Daoy (cell line): ENCODE measurements at regions not wholly inside any gene's neighbourhood (a gene's known extent, or its start where the extent isn't known, plus 50 kb on each side); places are given as distances from the start of the nearest gene placed in this dataset.
A peak's percentile ranks its signal among the peaks of the same experiment; 100 is the strongest.

Experiments used
- DNase-seq: peaks from one replicate; pipeline ENCODE4 v3.0.0-alpha.2; 2015; ENCODE audit warnings: low read depth

DNA sequence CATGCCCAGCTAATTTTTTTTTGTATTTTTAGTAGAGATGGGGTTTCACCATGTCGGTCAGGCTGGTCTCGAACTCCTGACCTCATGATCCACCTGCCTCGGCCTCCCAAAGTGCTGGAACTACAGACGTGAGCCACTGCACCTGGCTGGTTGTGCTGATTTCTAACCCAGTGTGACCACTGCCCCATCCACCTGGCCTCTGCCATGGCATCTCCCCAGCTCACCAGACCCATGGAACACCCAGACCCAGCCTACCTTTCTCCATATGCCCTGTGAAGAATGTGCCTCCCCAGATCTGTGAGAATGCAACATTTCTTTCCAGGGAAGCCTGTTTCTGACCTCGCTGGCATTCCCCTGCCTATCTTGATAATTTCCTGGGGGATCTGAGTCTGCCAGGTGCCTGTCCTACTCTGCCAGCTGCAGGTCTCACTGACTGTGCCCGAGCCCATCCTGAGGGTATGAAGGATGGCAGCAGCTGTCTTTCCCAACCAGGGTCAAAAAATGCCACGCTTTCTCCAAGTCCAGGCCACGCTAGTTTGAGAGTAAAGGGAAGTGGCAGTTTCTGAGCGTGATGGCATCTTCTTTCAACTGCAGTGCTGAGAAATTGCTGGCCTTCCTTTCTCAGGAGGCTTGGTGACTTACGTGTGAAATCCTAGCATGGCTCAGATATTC, 324.4 kb upstream of the ZNF32 start:
- no peak for DNase-seq

DNA sequence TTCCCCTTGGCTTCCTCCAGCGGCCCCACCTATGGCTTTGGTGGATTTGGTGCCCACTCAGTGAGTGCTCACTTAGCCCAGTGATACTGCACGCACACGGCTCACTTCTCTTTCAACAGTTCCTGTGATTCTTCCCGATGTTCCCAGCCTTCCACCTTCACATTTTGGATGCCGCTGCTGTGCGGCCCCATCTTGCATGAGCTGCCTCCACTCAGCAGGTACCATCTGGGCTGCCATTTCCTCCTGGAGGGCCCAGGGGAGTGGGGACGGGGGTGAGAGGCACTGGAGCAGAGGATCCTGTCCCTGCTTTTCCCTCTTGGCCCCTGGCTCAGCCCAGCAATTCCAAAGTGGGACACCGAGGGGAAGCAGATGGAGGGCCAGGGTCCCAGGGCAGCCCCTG, 323.3 kb upstream of the ZNF32 start:
- no peak for DNase-seq

DNA sequence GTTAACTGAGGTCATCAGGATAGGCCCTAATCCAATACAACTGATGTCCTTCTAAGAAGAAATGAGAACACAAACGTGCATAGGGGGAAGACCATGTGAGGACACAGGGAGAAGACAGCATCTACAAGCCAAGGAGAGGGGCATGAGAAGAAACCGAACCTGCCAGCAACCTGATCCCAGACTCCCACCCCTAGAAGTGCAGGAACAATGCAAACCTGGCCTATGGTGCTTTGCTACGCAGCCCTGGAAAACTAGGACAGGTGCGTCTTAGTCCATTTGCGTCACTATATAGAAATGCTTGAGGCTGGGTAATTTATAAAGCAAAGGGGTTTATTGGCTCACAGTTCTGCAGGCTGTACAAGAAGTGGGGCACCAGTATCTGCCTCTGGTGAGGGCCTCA, 322.6 kb upstream of the ZNF32 start:
- no peak for DNase-seq

DNA sequence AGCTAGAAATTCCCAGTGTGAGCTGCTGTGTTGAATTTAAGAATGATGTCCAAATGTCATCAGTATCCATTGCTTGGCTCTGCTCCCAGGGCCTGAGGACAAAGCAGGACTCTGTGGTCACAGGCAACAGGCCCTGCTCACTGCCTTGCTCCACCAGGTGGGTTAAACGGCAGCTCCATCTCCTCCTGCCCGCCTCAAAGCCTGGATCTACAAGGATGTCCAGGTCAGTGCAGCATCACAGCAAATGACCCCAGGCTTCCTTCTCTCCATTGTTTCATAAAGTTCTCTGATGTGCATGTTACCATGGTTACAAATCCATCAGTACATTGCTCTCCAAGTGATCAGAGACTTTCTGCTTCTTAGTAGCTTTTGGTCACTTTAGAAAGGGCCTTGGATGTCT, 322.0 kb upstream of the ZNF32 start:
- no peak for DNase-seq

DNA sequence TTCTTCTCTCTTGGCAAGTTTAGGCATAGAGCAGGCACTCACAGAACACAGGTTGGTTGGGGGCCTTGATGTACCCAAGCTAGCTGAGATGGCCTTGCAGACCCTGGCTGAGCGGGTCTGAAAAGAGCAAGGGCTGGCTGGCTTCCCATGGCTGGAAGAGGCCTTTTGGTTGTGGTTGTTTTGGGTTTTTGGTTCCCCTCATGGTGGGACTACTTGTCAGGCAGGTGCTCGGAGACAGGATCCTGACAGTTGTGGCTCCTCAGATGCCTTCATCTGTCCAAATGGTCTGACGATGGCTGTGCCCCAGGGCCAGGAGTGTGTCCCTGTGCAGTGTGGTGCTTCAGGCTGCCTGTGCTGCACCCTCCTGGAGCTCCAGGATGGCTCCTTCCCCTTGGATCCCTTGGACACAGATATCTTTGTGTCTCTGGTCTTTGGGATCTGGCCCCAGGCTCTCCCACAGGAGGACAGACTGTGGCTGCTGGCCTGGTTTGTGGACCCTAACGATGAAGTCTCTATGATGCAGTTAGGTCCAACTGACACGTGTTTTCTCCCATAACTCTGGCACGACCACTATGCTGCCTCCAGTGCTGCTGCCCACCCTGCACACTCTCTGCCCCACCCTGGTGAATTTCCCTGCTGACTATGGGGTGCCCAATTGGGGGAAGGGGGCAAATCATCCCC, 321.5 kb upstream of the ZNF32 start:
- DNase-seq: no peak

GRCh38 chr10:43969506-43969905, 320.8 kb upstream of the ZNF32 start:
- no peak for DNase-seq

- DNase-seq: no peak
These were observed 320.3 kb upstream of the ZNF32 start for GRCh38 chr10:43968961-43969360.

- no peak for DNase-seq
These were observed 319.4 kb upstream of the ZNF32 start for GRCh38 chr10:43968076-43968475.

- no peak for DNase-seq
These were observed 317.9 kb upstream of the ZNF32 start for GRCh38 chr10:43966571-43966965.

DNA sequence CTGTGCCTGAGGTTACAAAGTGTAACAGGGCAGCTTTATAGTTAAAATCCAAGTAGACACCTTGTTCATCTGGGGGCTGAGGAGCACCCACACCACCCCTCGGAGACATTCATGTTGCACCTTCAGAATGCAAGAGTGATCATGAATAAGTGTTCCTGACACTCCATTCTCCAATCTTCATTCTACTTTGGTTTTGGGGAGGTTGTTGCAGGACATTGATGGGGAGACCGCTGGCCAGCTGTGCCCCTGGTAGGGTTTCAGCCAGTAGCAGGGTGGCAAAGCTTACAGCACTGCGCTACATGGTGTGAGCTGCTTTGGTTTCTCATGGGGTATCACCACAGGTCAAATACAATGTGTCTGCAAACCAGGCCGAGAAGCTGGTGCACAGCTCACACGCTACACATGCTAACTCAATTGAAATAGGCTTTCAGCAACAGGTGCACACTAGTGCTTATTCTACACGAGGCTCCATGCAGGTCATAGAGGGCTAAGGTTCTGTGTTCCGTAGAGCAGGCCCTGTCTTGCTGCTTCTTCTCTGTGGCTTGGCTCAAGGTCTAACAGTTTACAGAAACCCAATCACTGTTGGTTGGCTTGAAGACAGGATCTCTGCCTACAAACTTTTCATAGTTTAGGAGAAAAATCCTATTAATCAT, 317.4 kb upstream of the ZNF32 start:
- DNase-seq: no peak

- peak; percentile 67 for DNase-seq
These were observed 316.6 kb upstream of the ZNF32 start for GRCh38 chr10:43965033-43965917.

DNA sequence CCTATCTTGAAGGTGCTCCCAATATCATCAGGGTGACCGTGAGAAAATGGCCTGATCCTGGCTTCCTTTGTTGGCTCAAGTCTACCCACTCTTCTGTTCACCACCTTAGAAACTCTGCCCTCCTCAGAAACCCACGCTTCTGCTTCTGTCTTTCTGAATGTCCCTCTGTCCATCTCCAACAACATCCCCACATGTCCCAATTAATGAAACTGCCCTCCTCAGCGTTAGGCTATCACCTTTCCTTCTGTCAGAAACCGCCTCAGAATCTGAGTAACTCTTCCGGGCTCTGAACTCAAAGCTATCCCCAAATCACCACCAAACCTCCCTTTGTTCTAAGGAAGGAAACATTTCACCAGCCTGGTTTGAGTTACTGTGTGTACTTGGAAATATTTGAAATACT, 315.8 kb upstream of the ZNF32 start:
- DNase-seq: no peak

DNA sequence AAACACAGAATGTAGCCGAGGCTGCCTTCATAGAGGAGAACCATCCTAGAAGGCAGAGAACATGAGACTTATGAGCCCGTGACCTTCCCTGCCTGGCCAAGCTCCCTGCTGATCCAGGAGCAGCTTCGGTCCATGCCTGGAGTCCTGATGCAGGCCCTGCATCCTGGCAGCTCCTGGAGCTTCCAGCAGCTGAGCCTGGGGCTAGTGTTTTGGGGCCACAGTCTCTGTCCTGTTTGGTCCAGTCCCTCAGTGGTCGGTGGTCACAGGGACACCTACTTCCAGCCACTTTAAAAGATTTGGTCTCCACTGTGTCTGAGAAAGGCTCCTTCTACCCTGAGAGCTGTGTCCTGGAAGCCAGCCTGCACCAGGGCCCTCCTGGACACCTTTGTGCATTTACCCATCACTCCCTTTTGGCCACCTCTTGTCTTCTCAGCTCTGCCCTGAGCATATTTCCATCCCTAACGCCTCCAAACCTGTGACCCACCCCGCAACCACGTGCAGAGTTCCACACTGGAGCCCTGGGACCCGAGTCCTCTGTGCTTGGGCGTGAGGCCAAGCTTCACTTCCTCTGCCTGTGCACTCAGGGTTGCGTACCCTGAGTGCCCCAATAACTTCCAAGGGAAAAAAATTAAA, 315.2 kb upstream of the ZNF32 start:
- no peak for DNase-seq

DNA sequence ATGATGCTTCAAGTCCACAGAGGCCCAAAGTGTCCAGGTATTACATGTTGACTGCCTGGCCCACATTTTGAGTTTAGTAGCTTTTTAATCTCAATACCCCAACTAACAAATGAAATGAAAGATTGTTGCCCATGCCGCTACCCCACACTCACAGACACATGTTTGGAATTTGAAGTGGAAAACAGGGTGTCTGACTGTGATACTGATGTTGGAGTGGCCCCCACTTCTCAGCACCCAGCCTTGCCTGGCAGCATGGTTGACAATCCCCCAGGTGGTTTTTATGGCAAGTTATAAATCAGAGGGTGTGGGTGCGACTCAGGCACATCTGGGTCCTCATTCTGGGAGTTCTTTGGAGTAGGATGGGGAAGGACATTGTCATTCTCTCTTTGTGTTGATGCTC, 314.7 kb upstream of the ZNF32 start:
- no peak for DNase-seq

GRCh38 chr10:43962346-43963191, 313.9 kb upstream of the ZNF32 start:
- peak; percentile 9 for DNase-seq

- no peak for DNase-seq
These were observed 313.1 kb upstream of the ZNF32 start for GRCh38 chr10:43961523-43962345.

- no peak for DNase-seq
These were observed 312.3 kb upstream of the ZNF32 start for GRCh38 chr10:43960981-43961380.

DNA sequence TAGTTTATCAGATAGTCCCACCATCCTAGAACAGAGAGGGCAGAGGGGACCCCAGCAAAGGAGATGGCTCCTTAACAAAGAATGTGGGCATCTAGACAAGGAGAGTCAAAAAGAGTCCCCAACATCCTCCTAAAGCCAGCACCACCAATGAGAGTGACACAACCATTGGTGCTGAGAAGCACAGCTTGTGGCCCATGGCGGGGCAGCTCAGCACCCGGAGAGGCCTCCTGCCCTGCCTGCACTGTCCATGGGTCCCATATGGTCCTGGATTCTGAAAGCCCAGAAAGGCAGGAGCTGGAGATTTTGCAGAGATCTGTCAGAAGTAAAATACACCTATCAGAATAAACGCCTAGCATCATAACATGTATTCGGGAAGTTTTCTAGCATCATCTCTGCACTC, 311.8 kb upstream of the ZNF32 start:
- no peak for DNase-seq

- DNase-seq: no peak
These were observed 311.4 kb upstream of the ZNF32 start for GRCh38 chr10:43960135-43960415.
